GM18870 (cell line): ENCODE measurements at regions not wholly inside any gene's neighbourhood (a gene's known extent, or its start where the extent isn't known, plus 50 kb on each side); places are given as distances from the start of the nearest gene placed in this dataset.
A peak's percentile ranks its signal among the peaks of the same experiment; 100 is the strongest.

Experiments used
- ATAC-seq: cut with Tn5 transposase; IDR thresholded peaks from one replicate; pipeline ENCODE4 v1.9.1; 2021; ENCODE audit warnings: moderate library complexity; ENCODE audit not compliant: unreplicated experiment

GRCh38 chr3:23644099-23644498 lies 161.7 kb upstream of the UBE2E1 start:
- ATAC-seq: no peak

- ATAC-seq: no peak
These were observed 161.1 kb upstream of the UBE2E1 start for GRCh38 chr3:23644676-23645075.

- ATAC-seq: no peak
These were observed 160.1 kb upstream of the UBE2E1 start for GRCh38 chr3:23645533-23646183.

GRCh38 chr3:23646184-23646920 lies 159.4 kb upstream of the UBE2E1 start:
- ATAC-seq: no peak

GRCh38 chr3:23647706-23648258 lies 158.0 kb upstream of the UBE2E1 start:
- ATAC-seq: no peak

GRCh38 chr3:23648326-23648995 lies 157.3 kb upstream of the UBE2E1 start:
- no peak for ATAC-seq

GRCh38 chr3:23648996-23649395 lies 156.8 kb upstream of the UBE2E1 start:
- no peak for ATAC-seq

- no peak for ATAC-seq
These were observed 156.3 kb upstream of the UBE2E1 start for GRCh38 chr3:23649448-23649847.

GRCh38 chr3:23650371-23651140 lies 155.2 kb upstream of the UBE2E1 start:
- ATAC-seq: no peak

- peak; percentile 93 for ATAC-seq
These were observed 151.9 kb upstream of the UBE2E1 start for GRCh38 chr3:23653647-23654525.

- no peak for ATAC-seq
These were observed 151.2 kb upstream of the UBE2E1 start for GRCh38 chr3:23654571-23654970.

- ATAC-seq: no peak
These were observed 150.0 kb upstream of the UBE2E1 start for GRCh38 chr3:23655749-23656148.

- ATAC-seq: no peak
These were observed 149.6 kb upstream of the UBE2E1 start for GRCh38 chr3:23656199-23656598.

- ATAC-seq: no peak
These were observed 148.9 kb upstream of the UBE2E1 start for GRCh38 chr3:23656821-23657220.

- no peak for ATAC-seq
These were observed 148.1 kb upstream of the UBE2E1 start for GRCh38 chr3:23657647-23658046.

GRCh38 chr3:23659274-23659673 lies 146.5 kb upstream of the UBE2E1 start:
- ATAC-seq: peak; percentile 50

- no peak for ATAC-seq
These were observed 145.8 kb upstream of the UBE2E1 start for GRCh38 chr3:23659840-23660430.

GRCh38 chr3:23662079-23662617 lies 143.6 kb upstream of the UBE2E1 start:
- no peak for ATAC-seq

GRCh38 chr3:23663246-23663645 lies 142.5 kb upstream of the UBE2E1 start:
- no peak for ATAC-seq
